ENCODE measurements at regions not wholly inside any gene's neighbourhood (a gene's known extent, or its start where the extent isn't known, plus 50 kb on each side); places are given as distances from the start of the nearest gene placed in this dataset.

- no peaks in the 10 kb centered on the region for H3K9me3 ChIP-seq
- intact Hi-C loops (cut with micrococcal nuclease; ENCODE audit: unreplicated experiment), result no loop called here
- H3K9me3 Mint-ChIP-seq (ENCODE audit: unreplicated experiment), result no peaks in the 10 kb centered on the region
- no peak for DNase-seq
- H3K27me3 Mint-ChIP-seq (ENCODE audit: insufficient read depth, unreplicated experiment), result peaks cover 3% of the 10 kb centered on the region
- H3K4me3 ChIP-seq (ENCODE audit: low read depth, low read length), result no peak overlapping the region
- BruUV-seq (replicated peaks), result no TSS peak
- TF ChIP-seq CTCF (IDR thresholded peaks at IDR 0.05; ENCODE audit: insufficient read depth in 1 of 2, low read depth in 1 of 2, low read length in 1 of 2, severe bottlenecking in 1 of 2, unreplicated experiment in 1 of 2), result no peak
- no peak overlapping the region for H3K27ac Mint-ChIP-seq (ENCODE audit: unreplicated experiment)
- ChIA-PET POLR2A (no interaction called here), CTCF (no interaction called here)
- H3K36me3 Mint-ChIP-seq (ENCODE audit: insufficient read depth, unreplicated experiment), result no peaks in the 10 kb centered on the region
- no peaks in the 10 kb centered on the region for H3K27me3 ChIP-seq (replicated peaks; ENCODE audit: control insufficient read depth, insufficient read depth, low read length)
- H3K4me3 Mint-ChIP-seq (ENCODE audit: unreplicated experiment), result no peak overlapping the region
- H3K4me1 ChIP-seq, result no peaks in the 10 kb centered on the region
- no peaks in the 10 kb centered on the region for H3K36me3 ChIP-seq (ENCODE audit: control insufficient read depth, insufficient read depth, low read length)
- H3K4me1 Mint-ChIP-seq (ENCODE audit: low read depth, unreplicated experiment), result no peaks in the 10 kb centered on the region
These were observed 578.7 kb downstream of the BCOR start for GRCh38 chrX:39519030-39519488.

- POLR2A ChIA-PET, result no interaction called here
- no TSS peak for BruUV-seq (replicated peaks)
- H3K27ac Mint-ChIP-seq (ENCODE audit: unreplicated experiment), result no peak overlapping the region
- Histone ChIP-seq H3K4me3 (ENCODE audit: low read depth, low read length) (no peak overlapping the region), H3K4me1 (no peaks in the 10 kb centered on the region), H3K27me3 (replicated peaks; ENCODE audit: control insufficient read depth, insufficient read depth, low read length) (no peaks in the 10 kb centered on the region), H3K36me3 (ENCODE audit: control insufficient read depth, insufficient read depth, low read length) (no peaks in the 10 kb centered on the region), H3K9me3 (no peaks in the 10 kb centered on the region)
- CTCF ChIA-PET, result no interaction called here
- H3K4me3 Mint-ChIP-seq (ENCODE audit: unreplicated experiment), result no peak overlapping the region
- H3K4me1 Mint-ChIP-seq (ENCODE audit: low read depth, unreplicated experiment), result no peaks in the 10 kb centered on the region
- no peaks in the 10 kb centered on the region for H3K36me3 Mint-ChIP-seq (ENCODE audit: insufficient read depth, unreplicated experiment)
- H3K27me3 Mint-ChIP-seq (ENCODE audit: insufficient read depth, unreplicated experiment), result peaks cover 3% of the 10 kb centered on the region
- intact Hi-C loops (cut with micrococcal nuclease; ENCODE audit: unreplicated experiment), result no loop called here
- DNase-seq, result no peak
- no peak for TF ChIP-seq CTCF (IDR thresholded peaks at IDR 0.05; ENCODE audit: insufficient read depth in 1 of 2, low read depth in 1 of 2, low read length in 1 of 2, severe bottlenecking in 1 of 2, unreplicated experiment in 1 of 2)
- H3K9me3 Mint-ChIP-seq (ENCODE audit: unreplicated experiment), result no peaks in the 10 kb centered on the region
These were observed 578.0 kb downstream of the BCOR start for GRCh38 chrX:39519566-39520301.

- H3K27me3 ChIP-seq (replicated peaks; ENCODE audit: control insufficient read depth, insufficient read depth, low read length), result no peaks in the 10 kb centered on the region
- no peak for TF ChIP-seq CTCF (IDR thresholded peaks at IDR 0.05; ENCODE audit: insufficient read depth in 1 of 2, low read depth in 1 of 2, low read length in 1 of 2, severe bottlenecking in 1 of 2, unreplicated experiment in 1 of 2)
- Mint-ChIP-seq H3K4me1 (ENCODE audit: low read depth, unreplicated experiment) (no peaks in the 10 kb centered on the region), H3K9me3 (ENCODE audit: unreplicated experiment) (no peaks in the 10 kb centered on the region), H3K4me3 (ENCODE audit: unreplicated experiment) (no peak overlapping the region), H3K27ac (ENCODE audit: unreplicated experiment) (no peak overlapping the region), H3K27me3 (ENCODE audit: insufficient read depth, unreplicated experiment) (peaks cover 4% of the 10 kb centered on the region), H3K36me3 (ENCODE audit: insufficient read depth, unreplicated experiment) (no peaks in the 10 kb centered on the region)
- CTCF ChIA-PET, result no interaction called here
- no peaks in the 10 kb centered on the region for H3K9me3 ChIP-seq
- H3K36me3 ChIP-seq (ENCODE audit: control insufficient read depth, insufficient read depth, low read length), result no peaks in the 10 kb centered on the region
- H3K4me1 ChIP-seq, result no peaks in the 10 kb centered on the region
- intact Hi-C loops (cut with micrococcal nuclease; ENCODE audit: unreplicated experiment), result no loop called here
- H3K4me3 ChIP-seq (ENCODE audit: low read depth, low read length), result no peak overlapping the region
- no peak for DNase-seq
- BruUV-seq (replicated peaks), result no TSS peak
- POLR2A ChIA-PET, result no interaction called here
These were observed 572.0 kb downstream of the BCOR start for GRCh38 chrX:39525758-39526157.

All from Caco-2 (cell line).